Fibroblast of the aortic adventitia (primary cell): ENCODE measurements at regions not wholly inside any gene's neighbourhood (a gene's known extent, or its start where the extent isn't known, plus 50 kb on each side); places are given as distances from the start of the nearest gene placed in this dataset.
"Not testable (repeated sequence)": the region's sequence is repeated elsewhere in the genome, so short reads cannot be mapped to it uniquely, and the experiment has no call there.

Experiments
- DNase-seq: peaks from one replicate; pipeline ENCODE4 v3.0.0-alpha.2; 2010; ENCODE audit warnings: low read depth
- H3K4me3 ChIP-seq: 2 replicates; pipeline ENCODE4 v1.5.1; 2011; ENCODE audit warnings: low read depth, mild to moderate bottlenecking, control low read depth, low read length, moderate library complexity
- TF ChIP-seq, protein P1 (sequence below): IDR thresholded peaks from 2 replicates; pipeline ENCODE4 v1.5.1; 2011; ENCODE audit warnings: mild to moderate bottlenecking, low read length, control low read depth, inconsistent platforms; ENCODE audit not compliant: insufficient read depth

DNA sequence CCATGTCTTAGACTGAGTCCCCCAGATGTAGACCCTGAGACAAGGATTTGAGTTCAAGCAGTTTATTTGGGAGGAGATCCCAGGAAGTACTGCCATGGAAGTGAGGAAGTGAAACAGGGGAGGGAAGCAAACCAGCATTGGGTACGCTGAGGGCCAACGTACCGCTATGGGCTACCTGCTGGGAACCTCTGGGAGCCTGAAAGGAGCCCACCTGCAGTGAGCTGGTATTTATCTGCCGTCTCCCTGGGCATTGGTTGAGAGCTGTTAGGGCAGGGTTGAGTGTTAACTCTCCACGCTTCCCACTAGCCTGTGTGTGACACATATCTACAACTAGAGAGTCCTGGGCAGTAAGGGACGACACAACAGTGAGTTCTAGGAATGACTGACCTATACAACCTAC, 131.6 kb upstream of the SLC24A2 start:
- TF ChIP-seq, protein P1, sequence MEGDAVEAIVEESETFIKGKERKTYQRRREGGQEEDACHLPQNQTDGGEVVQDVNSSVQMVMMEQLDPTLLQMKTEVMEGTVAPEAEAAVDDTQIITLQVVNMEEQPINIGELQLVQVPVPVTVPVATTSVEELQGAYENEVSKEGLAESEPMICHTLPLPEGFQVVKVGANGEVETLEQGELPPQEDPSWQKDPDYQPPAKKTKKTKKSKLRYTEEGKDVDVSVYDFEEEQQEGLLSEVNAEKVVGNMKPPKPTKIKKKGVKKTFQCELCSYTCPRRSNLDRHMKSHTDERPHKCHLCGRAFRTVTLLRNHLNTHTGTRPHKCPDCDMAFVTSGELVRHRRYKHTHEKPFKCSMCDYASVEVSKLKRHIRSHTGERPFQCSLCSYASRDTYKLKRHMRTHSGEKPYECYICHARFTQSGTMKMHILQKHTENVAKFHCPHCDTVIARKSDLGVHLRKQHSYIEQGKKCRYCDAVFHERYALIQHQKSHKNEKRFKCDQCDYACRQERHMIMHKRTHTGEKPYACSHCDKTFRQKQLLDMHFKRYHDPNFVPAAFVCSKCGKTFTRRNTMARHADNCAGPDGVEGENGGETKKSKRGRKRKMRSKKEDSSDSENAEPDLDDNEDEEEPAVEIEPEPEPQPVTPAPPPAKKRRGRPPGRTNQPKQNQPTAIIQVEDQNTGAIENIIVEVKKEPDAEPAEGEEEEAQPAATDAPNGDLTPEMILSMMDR, result no peak
- no peak overlapping the region for H3K4me3 ChIP-seq
- no peak for DNase-seq

DNA sequence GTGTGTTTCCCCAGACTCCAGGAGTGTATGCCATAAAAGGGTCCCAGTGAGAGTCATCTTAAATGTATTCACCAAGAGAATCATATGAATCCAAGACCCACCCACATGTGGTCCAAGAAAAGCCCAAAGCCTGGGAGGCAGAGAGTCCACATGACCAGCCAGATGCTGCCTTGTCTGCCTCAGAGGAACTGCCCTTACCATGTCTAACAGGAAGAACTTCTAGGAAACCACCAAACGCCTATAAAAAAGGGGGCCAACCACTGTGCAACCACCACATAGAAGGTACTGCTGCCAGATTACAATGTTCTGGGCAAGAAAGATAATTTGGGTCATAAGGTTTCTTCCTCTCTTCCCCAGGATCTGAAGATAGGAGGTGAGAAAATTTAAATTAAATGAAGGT, 129.8 kb upstream of the SLC24A2 start:
- no peak overlapping the region for H3K4me3 ChIP-seq
- TF ChIP-seq, protein P1, result no peak
- no peak for DNase-seq

DNA sequence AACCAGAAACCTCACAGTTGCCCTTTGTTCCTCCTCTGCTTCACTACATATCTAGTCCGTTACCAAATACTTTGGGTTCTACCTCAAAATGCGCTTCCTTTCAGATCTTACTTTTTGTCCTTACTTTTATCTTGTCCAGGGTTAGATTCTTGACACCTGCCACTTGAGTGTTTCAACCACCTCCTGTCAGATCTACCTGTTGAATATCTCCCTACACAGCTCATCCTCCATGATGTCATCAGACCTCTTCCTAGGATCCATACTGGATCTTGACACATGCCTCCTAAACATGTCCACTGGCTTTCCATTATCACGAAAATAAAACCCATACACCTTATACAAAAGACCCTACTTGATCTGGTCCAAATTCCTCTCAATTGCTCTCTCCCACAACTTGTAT, 125.2 kb upstream of the SLC24A2 start:
- TF ChIP-seq, protein P1, result no peak
- no peak overlapping the region for H3K4me3 ChIP-seq
- DNase-seq, result no peak

DNA sequence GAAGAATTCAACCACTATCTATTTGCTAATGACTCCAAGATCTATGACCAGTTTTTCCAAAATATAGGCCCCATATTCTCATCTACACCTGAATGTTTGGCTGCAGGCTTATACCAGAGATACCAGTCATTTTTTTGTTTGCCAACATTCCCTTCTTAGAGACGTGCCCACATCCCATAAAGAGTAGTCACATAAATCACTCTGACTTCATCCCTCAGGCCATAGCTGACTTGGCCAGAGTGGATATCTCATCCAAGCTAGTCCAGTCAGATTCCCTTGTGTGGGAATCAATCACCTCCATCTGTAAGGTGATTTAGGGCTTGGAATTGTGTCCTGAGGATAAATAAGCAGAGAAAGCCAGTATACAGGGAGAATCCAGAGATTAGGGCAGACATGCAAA, 124.3 kb upstream of the SLC24A2 start:
- TF ChIP-seq, protein P1, result no peak
- DNase-seq, result no peak
- no peak overlapping the region for H3K4me3 ChIP-seq

DNA sequence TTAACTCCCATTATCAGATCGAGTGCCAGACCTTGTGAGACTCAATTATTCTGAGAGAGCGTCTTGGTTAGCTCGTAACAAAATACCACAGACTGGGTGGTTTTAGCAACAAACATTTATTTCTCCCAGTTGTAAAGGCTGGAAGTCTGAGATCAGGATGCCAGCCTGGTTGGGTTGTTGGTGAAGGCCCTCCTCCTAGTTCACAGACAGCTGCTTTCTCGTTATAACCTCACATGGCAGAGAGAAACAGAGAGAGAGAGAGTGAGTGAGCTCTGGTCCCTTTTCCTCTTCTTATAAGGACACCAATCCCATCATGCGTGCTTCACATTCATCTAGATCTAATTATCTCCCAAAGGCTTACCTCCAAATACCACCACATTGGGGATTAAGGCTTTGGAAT, 114.2 kb upstream of the SLC24A2 start:
- no peak for DNase-seq
- TF ChIP-seq, protein P1, result no peak
- H3K4me3 ChIP-seq, result no peak overlapping the region

DNA sequence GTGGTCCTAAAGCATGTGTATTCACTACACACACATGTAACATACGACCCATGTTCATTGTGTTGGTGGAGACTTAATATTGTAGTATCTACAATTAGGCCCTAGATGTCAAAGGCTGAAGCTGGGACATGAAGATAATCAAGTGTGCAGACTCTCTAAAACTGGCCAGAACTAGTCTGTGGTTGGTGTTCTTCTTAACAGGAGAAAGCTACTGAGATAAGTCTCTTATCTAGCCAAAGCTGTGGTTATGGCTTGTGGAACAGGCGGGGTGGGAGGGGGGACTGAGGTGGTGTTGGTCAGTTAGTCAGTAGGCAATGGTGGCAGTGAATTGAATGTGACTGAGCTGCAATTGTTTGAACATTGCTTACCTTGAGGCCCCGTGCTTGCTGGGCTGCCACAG, 112.7 kb upstream of the SLC24A2 start:
- no peak overlapping the region for H3K4me3 ChIP-seq
- DNase-seq, result no peak
- TF ChIP-seq, protein P1, result no peak

DNA sequence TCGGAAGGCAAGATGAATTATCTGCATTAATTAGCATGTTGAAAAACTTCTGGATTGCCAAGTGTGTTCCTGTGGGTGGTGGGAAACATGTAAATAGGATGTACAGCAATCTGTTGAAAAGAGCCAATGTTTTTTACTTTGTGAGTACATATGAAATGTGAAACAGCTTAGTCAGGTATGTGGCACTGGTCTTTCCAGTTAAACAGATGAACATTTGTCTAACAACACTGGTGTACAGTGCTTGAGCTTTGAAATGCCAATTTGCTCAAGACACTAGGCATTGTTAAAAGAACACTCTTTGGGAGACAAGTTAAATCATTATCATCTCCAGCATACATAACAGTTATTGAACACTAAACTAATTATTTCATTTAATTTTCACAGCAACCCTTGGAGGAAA, 107.3 kb upstream of the SLC24A2 start:
- no peak overlapping the region for H3K4me3 ChIP-seq
- TF ChIP-seq, protein P1, result no peak
- no peak for DNase-seq

DNA sequence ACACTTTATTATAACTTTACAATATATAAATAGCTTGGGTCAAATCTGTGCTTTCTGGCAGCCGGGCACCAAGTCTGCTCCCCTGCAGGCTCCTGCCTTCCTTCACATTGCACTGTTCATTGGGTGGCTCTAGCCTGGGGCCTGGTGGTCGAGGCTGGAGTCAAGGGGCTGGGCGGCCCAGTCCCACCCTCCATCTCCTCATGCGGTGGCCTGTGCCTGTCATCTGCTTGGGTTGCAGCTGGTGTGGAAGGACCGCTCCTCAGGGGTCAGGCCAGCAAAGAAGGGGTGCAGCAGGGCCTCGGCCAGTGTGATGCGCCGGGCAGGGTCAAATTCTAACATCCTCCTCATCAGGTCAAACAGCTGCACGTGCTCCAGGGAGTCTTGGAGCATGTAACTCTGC, 106.7 kb upstream of the SLC24A2 start:
- not testable (repeated sequence) for H3K4me3 ChIP-seq, DNase-seq
